ENCODE measurements at regions not wholly inside any gene's neighbourhood (a gene's known extent, or its start where the extent isn't known, plus 50 kb on each side); places are given as distances from the start of the nearest gene placed in this dataset.

- DNase-seq = no peak
- no peak overlapping the region for H3K4me3 ChIP-seq (ENCODE audit: low read length)
- TF ChIP-seq, protein P1, sequence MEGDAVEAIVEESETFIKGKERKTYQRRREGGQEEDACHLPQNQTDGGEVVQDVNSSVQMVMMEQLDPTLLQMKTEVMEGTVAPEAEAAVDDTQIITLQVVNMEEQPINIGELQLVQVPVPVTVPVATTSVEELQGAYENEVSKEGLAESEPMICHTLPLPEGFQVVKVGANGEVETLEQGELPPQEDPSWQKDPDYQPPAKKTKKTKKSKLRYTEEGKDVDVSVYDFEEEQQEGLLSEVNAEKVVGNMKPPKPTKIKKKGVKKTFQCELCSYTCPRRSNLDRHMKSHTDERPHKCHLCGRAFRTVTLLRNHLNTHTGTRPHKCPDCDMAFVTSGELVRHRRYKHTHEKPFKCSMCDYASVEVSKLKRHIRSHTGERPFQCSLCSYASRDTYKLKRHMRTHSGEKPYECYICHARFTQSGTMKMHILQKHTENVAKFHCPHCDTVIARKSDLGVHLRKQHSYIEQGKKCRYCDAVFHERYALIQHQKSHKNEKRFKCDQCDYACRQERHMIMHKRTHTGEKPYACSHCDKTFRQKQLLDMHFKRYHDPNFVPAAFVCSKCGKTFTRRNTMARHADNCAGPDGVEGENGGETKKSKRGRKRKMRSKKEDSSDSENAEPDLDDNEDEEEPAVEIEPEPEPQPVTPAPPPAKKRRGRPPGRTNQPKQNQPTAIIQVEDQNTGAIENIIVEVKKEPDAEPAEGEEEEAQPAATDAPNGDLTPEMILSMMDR (conservative IDR thresholded peaks at IDR 0.05) = no peak
- 92 to 98% methylated on average over 2 of the region's 2 CpGs for WGBS, 2 experiments (ENCODE audit: insufficient coverage in 1 of 2, insufficient read length in 1 of 2)
- H3K4me1 Mint-ChIP-seq = no peaks in the 10 kb centered on the region
- H3K27ac ChIP-seq (ENCODE audit: low read depth, low read length) = no peak overlapping the region
- H3K27me3 ChIP-seq (ENCODE audit: control insufficient read depth, insufficient read depth, low read length, poor library complexity, severe bottlenecking) = no peaks in the 10 kb centered on the region
- H3K27me3 Mint-ChIP-seq (ENCODE audit: insufficient read depth) = no peaks in the 10 kb centered on the region
- no peak overlapping the region for H3K27ac Mint-ChIP-seq
- no peaks in the 10 kb centered on the region for H3K36me3 ChIP-seq (ENCODE audit: control insufficient read depth, insufficient read depth, low read length)
- no peaks in the 10 kb centered on the region for H3K36me3 Mint-ChIP-seq (ENCODE audit: low read depth)
- no peaks in the 10 kb centered on the region for H3K9me3 Mint-ChIP-seq
- no peaks in the 10 kb centered on the region for H3K9me3 ChIP-seq (ENCODE audit: control insufficient read depth, low read length)
- no peak overlapping the region for H3K4me3 Mint-ChIP-seq
- no peaks in the 10 kb centered on the region for H3K4me1 ChIP-seq (ENCODE audit: control insufficient read depth, insufficient read depth, low read length)
- no peak overlapping the region for H3K9ac ChIP-seq (ENCODE audit: extremely low read depth, low read length, poor library complexity, severe bottlenecking)
Observed at GRCh38 chr13:70523622-70524021, 415.4 kb upstream of the KLHL1 start.

- Histone ChIP-seq H3K4me1 (ENCODE audit: control insufficient read depth, insufficient read depth, low read length) (no peaks in the 10 kb centered on the region), H3K9ac (ENCODE audit: extremely low read depth, low read length, poor library complexity, severe bottlenecking) (no peak overlapping the region), H3K9me3 (ENCODE audit: control insufficient read depth, low read length) (no peaks in the 10 kb centered on the region), H3K36me3 (ENCODE audit: control insufficient read depth, insufficient read depth, low read length) (no peaks in the 10 kb centered on the region), H3K27me3 (ENCODE audit: control insufficient read depth, insufficient read depth, low read length, poor library complexity, severe bottlenecking) (no peaks in the 10 kb centered on the region), H3K4me3 (ENCODE audit: low read length) (no peak overlapping the region), H3K27ac (ENCODE audit: low read depth, low read length) (no peak overlapping the region)
- no peak overlapping the region for H3K27ac Mint-ChIP-seq
- H3K9me3 Mint-ChIP-seq = no peaks in the 10 kb centered on the region
- DNase-seq = no peak
- peaks cover 1% of the 10 kb centered on the region for H3K4me1 Mint-ChIP-seq
- H3K36me3 Mint-ChIP-seq (ENCODE audit: low read depth) = no peaks in the 10 kb centered on the region
- TF ChIP-seq, protein P1 (conservative IDR thresholded peaks at IDR 0.05) = no peak
- H3K4me3 Mint-ChIP-seq = no peak overlapping the region
- no peaks in the 10 kb centered on the region for H3K27me3 Mint-ChIP-seq (ENCODE audit: insufficient read depth)
- 92 to 100% methylated on average over 1 of the region's 2 CpGs for WGBS, 2 experiments (ENCODE audit: insufficient coverage in 1 of 2, insufficient read length in 1 of 2)
Observed at GRCh38 chr13:70520275-70521036, 412.2 kb upstream of the KLHL1 start.

GRCh38 chr13:70518081-70518480 lies 409.8 kb upstream of the KLHL1 start:
- Histone ChIP-seq H3K9ac (ENCODE audit: extremely low read depth, low read length, poor library complexity, severe bottlenecking) (no peak overlapping the region), H3K4me1 (ENCODE audit: control insufficient read depth, insufficient read depth, low read length) (no peaks in the 10 kb centered on the region), H3K9me3 (ENCODE audit: control insufficient read depth, low read length) (no peaks in the 10 kb centered on the region), H3K36me3 (ENCODE audit: control insufficient read depth, insufficient read depth, low read length) (no peaks in the 10 kb centered on the region), H3K27me3 (ENCODE audit: control insufficient read depth, insufficient read depth, low read length, poor library complexity, severe bottlenecking) (no peaks in the 10 kb centered on the region), H3K27ac (ENCODE audit: low read depth, low read length) (no peak overlapping the region), H3K4me3 (ENCODE audit: low read length) (no peak overlapping the region)
- DNase-seq = no peak
- H3K4me3 Mint-ChIP-seq = no peak overlapping the region
- WGBS, 2 experiments (ENCODE audit: insufficient coverage in 1 of 2, insufficient read length in 1 of 2) = 100% methylated on average over 1 of the region's 2 CpGs; no CpG with 5 or more reads in 1 of the 2 experiments
- H3K27me3 Mint-ChIP-seq (ENCODE audit: insufficient read depth) = no peaks in the 10 kb centered on the region
- H3K36me3 Mint-ChIP-seq (ENCODE audit: low read depth) = no peaks in the 10 kb centered on the region
- no peaks in the 10 kb centered on the region for H3K9me3 Mint-ChIP-seq
- TF ChIP-seq, protein P1 (conservative IDR thresholded peaks at IDR 0.05) = no peak
- peaks cover 5% of the 10 kb centered on the region for H3K4me1 Mint-ChIP-seq
- H3K27ac Mint-ChIP-seq = no peak overlapping the region

Measured in endodermal cell (in vitro differentiated cells).